ENCODE measurements at regions not wholly inside any gene's neighbourhood (a gene's known extent, or its start where the extent isn't known, plus 50 kb on each side); places are given as distances from the start of the nearest gene placed in this dataset.
"Not testable (repeated sequence)": the region's sequence is repeated elsewhere in the genome, so short reads cannot be mapped to it uniquely, and the experiment has no call there.

- H3K9me3 ChIP-seq (ENCODE audit: low read depth): no peaks in the 10 kb centered on the region
- no peak overlapping the region for H3K27ac ChIP-seq
- no peak overlapping the region for H3K4me2 ChIP-seq
- H2AFZ ChIP-seq: no peak overlapping the region
- H3K36me3 ChIP-seq (replicated peaks; ENCODE audit: insufficient read depth, low read depth): no peaks in the 10 kb centered on the region
- H3K79me2 ChIP-seq: no peaks in the 10 kb centered on the region
- no peaks in the 10 kb centered on the region for H3K27me3 ChIP-seq
- no peaks in the 10 kb centered on the region for H4K20me1 ChIP-seq (ENCODE audit: insufficient read depth, poor library complexity, severe bottlenecking)
- DNase-seq (ENCODE audit: low spot score): no peak
- H3K4me3 ChIP-seq: no peak overlapping the region
- WGBS (ENCODE audit: low lambda C conversion rate, missing lambda C conversion rate): 47% methylated on average over 2 of the region's 2 CpGs
- no peaks in the 10 kb centered on the region for H3K9me2 ChIP-seq (replicated peaks; ENCODE audit: insufficient read depth)
- H3K4me1 ChIP-seq (ENCODE audit: insufficient read depth): no peaks in the 10 kb centered on the region
- TF ChIP-seq CTCF (IDR thresholded peaks at IDR 0.05; ENCODE audit: poor library complexity) (no peak), EZH2phosphoT487 (IDR thresholded peaks at IDR 0.05; ENCODE audit: low read depth, severe bottlenecking, unreplicated experiment) (no peak), EZH2 (IDR thresholded peaks at IDR 0.05; ENCODE audit: borderline replicate concordance) (no peak)
These were observed 191.8 kb upstream of the CXorf66 start for GRCh38 chrX:140157143-140157542.

- Histone ChIP-seq H3K36me3 (replicated peaks; ENCODE audit: insufficient read depth, low read depth) (no peaks in the 10 kb centered on the region), H3K27ac (no peak overlapping the region), H4K20me1 (ENCODE audit: insufficient read depth, poor library complexity, severe bottlenecking) (no peaks in the 10 kb centered on the region), H3K27me3 (no peaks in the 10 kb centered on the region), H3K79me2 (no peaks in the 10 kb centered on the region), H2AFZ (no peak overlapping the region), H3K4me2 (no peak overlapping the region), H3K4me3 (no peak overlapping the region), H3K4me1 (ENCODE audit: insufficient read depth) (no peaks in the 10 kb centered on the region), H3K9me2 (replicated peaks; ENCODE audit: insufficient read depth) (no peaks in the 10 kb centered on the region), H3K9me3 (ENCODE audit: low read depth) (no peaks in the 10 kb centered on the region)
- TF ChIP-seq CTCF (IDR thresholded peaks at IDR 0.05; ENCODE audit: poor library complexity) (no peak), EZH2 (IDR thresholded peaks at IDR 0.05; ENCODE audit: borderline replicate concordance) (no peak), EZH2phosphoT487 (IDR thresholded peaks at IDR 0.05; ENCODE audit: low read depth, severe bottlenecking, unreplicated experiment) (no peak)
- DNase-seq (ENCODE audit: low spot score): no peak
- WGBS (ENCODE audit: low lambda C conversion rate, missing lambda C conversion rate): 82% methylated on average over 4 of the region's 4 CpGs
These were observed 186.0 kb upstream of the CXorf66 start for GRCh38 chrX:140151316-140151715.

- no peak for DNase-seq (ENCODE audit: low spot score)
- no peak for TF ChIP-seq EZH2phosphoT487 (IDR thresholded peaks at IDR 0.05; ENCODE audit: low read depth, severe bottlenecking, unreplicated experiment)
- TF ChIP-seq CTCF (IDR thresholded peaks at IDR 0.05; ENCODE audit: poor library complexity): no peak
- TF ChIP-seq EZH2 (IDR thresholded peaks at IDR 0.05; ENCODE audit: borderline replicate concordance): no peak
- Histone ChIP-seq H3K4me2 (no peak overlapping the region), H3K9me2 (replicated peaks; ENCODE audit: insufficient read depth) (no peaks in the 10 kb centered on the region), H3K9me3 (ENCODE audit: low read depth) (no peaks in the 10 kb centered on the region), H3K27me3 (no peaks in the 10 kb centered on the region), H3K27ac (no peak overlapping the region), H3K4me3 (no peak overlapping the region), H4K20me1 (ENCODE audit: insufficient read depth, poor library complexity, severe bottlenecking) (no peaks in the 10 kb centered on the region), H2AFZ (no peak overlapping the region), H3K36me3 (replicated peaks; ENCODE audit: insufficient read depth, low read depth) (no peaks in the 10 kb centered on the region), H3K79me2 (no peaks in the 10 kb centered on the region), H3K4me1 (ENCODE audit: insufficient read depth) (no peaks in the 10 kb centered on the region)
These were observed 184.4 kb upstream of the CXorf66 start for GRCh38 chrX:140149761-140150160.

- Histone ChIP-seq H4K20me1 (ENCODE audit: insufficient read depth, poor library complexity, severe bottlenecking) (no peaks in the 10 kb centered on the region), H3K79me2 (no peaks in the 10 kb centered on the region), H3K9me3 (ENCODE audit: low read depth) (no peaks in the 10 kb centered on the region), H3K27me3 (no peaks in the 10 kb centered on the region), H3K4me3 (no peak overlapping the region), H3K4me2 (no peak overlapping the region), H2AFZ (no peak overlapping the region), H3K27ac (no peak overlapping the region), H3K36me3 (replicated peaks; ENCODE audit: insufficient read depth, low read depth) (no peaks in the 10 kb centered on the region), H3K9me2 (replicated peaks; ENCODE audit: insufficient read depth) (no peaks in the 10 kb centered on the region), H3K4me1 (ENCODE audit: insufficient read depth) (no peaks in the 10 kb centered on the region)
- peak; percentile 41 for DNase-seq (ENCODE audit: low spot score)
- peak; percentile 57 for TF ChIP-seq CTCF (IDR thresholded peaks at IDR 0.05; ENCODE audit: poor library complexity)
- TF ChIP-seq EZH2phosphoT487 (IDR thresholded peaks at IDR 0.05; ENCODE audit: low read depth, severe bottlenecking, unreplicated experiment): no peak
- TF ChIP-seq EZH2 (IDR thresholded peaks at IDR 0.05; ENCODE audit: borderline replicate concordance): no peak
- WGBS (ENCODE audit: low lambda C conversion rate, missing lambda C conversion rate): 14% methylated on average over 5 of the region's 5 CpGs
These were observed 176.2 kb upstream of the CXorf66 start for GRCh38 chrX:140141444-140142029.

- H3K9me3 ChIP-seq (ENCODE audit: low read depth); DNase-seq (ENCODE audit: low spot score); H3K4me2 ChIP-seq; H3K4me1 ChIP-seq (ENCODE audit: insufficient read depth); H3K27me3 ChIP-seq; H3K79me2 ChIP-seq; H4K20me1 ChIP-seq (ENCODE audit: insufficient read depth, poor library complexity, severe bottlenecking); H2AFZ ChIP-seq; H3K9me2 ChIP-seq (replicated peaks; ENCODE audit: insufficient read depth); H3K27ac ChIP-seq; H3K36me3 ChIP-seq (replicated peaks; ENCODE audit: insufficient read depth, low read depth); H3K4me3 ChIP-seq: not testable (repeated sequence)
- 84% methylated on average over 9 of the region's 9 CpGs for WGBS (ENCODE audit: low lambda C conversion rate, missing lambda C conversion rate)
These were observed 173.2 kb upstream of the CXorf66 start for GRCh38 chrX:140138492-140138891.
